ENCODE measurements at regions not wholly inside any gene's neighbourhood (a gene's known extent, or its start where the extent isn't known, plus 50 kb on each side); places are given as distances from the start of the nearest gene placed in this dataset.

- TF ChIP-seq CTCF (tag by site-specific recombination; IDR thresholded peaks at IDR 0.05) (no peak), GFI1B (tag by site-specific recombination; IDR thresholded peaks at IDR 0.05) (no peak), ZBTB20 (tag by site-specific recombination; IDR thresholded peaks at IDR 0.05) (no peak), HOXA7 (CRISPR knock-in tag; IDR thresholded peaks at IDR 0.05; ENCODE audit: borderline replicate concordance) (no peak), GLI2 (tag by site-specific recombination; IDR thresholded peaks at IDR 0.05; ENCODE audit: borderline replicate concordance, low read depth) (no peak)
Measured at GRCh38 chr1:163459539-163459938, 137.8 kb downstream of the NUF2 start.

Data from HEK293 (cell line).